BLaER1 (cell line): ENCODE measurements at regions not wholly inside any gene's neighbourhood (a gene's known extent, or its start where the extent isn't known, plus 50 kb on each side); places are given as distances from the start of the nearest gene placed in this dataset.

Experiments
- H3K27ac ChIP-seq: shearing (Covaris generic); formaldehyde crosslinking; 2 replicates; pipeline ENCODE4 v1.8.1; 2022
- H3K27me3 ChIP-seq: shearing (Covaris generic); formaldehyde crosslinking; 2 replicates; pipeline ENCODE4 v1.8.1; 2022
- H3K36me3 ChIP-seq: shearing (Covaris generic); formaldehyde crosslinking; 2 replicates; pipeline ENCODE4 v1.8.1; 2022
- H3K4me1 ChIP-seq: shearing (Covaris generic); formaldehyde crosslinking; 2 replicates; pipeline ENCODE4 v1.8.1; 2022
- H3K4me2 ChIP-seq: shearing (Covaris generic); formaldehyde crosslinking; 2 replicates; pipeline ENCODE4 v1.8.1; 2022
- H3K4me3 ChIP-seq: shearing (Covaris generic); formaldehyde crosslinking; 2 replicates; pipeline ENCODE4 v1.8.1; 2022
- H3K9ac ChIP-seq: shearing (Covaris generic); formaldehyde crosslinking; 2 replicates; pipeline ENCODE4 v1.8.1; 2022
- H3K9me3 ChIP-seq: shearing (Covaris generic); formaldehyde crosslinking; 2 replicates; pipeline ENCODE4 v1.8.1; 2022
- H4K20me1 ChIP-seq: shearing (Covaris generic); formaldehyde crosslinking; 2 replicates; pipeline ENCODE4 v1.8.1; 2022
- Cebpa-rat ChIP-seq: shearing (Covaris generic); IDR thresholded peaks from 2 replicates; pipeline ENCODE4 v1.8.1; 2022

GRCh38 chr16:80294172-80294571 is 246.6 kb upstream of the DYNLRB2 start:
- Histone ChIP-seq H3K4me2 (no peak overlapping the region), H3K27me3 (no peaks in the 10 kb centered on the region), H3K4me3 (no peak overlapping the region), H4K20me1 (no peaks in the 10 kb centered on the region), H3K9me3 (no peaks in the 10 kb centered on the region), H3K36me3 (no peaks in the 10 kb centered on the region), H3K9ac (no peak overlapping the region), H3K4me1 (peaks cover 4% of the 10 kb centered on the region; the same call in 1 of the 2 replicates), H3K27ac (no peak overlapping the region)
- TF ChIP-seq Cebpa-rat, result no peak

- H3K36me3 ChIP-seq, result no peaks in the 10 kb centered on the region
- H3K4me1 ChIP-seq, result no peaks in the 10 kb centered on the region
- H3K4me2 ChIP-seq, result no peak overlapping the region
- no peaks in the 10 kb centered on the region for H3K27me3 ChIP-seq
- H3K9ac ChIP-seq, result no peak overlapping the region
- no peak for TF ChIP-seq Cebpa-rat
- no peaks in the 10 kb centered on the region for H4K20me1 ChIP-seq
- H3K4me3 ChIP-seq, result no peak overlapping the region
- H3K27ac ChIP-seq, result no peak overlapping the region
- H3K9me3 ChIP-seq, result no peaks in the 10 kb centered on the region
Observed at GRCh38 chr16:80288616-80289015, 252.2 kb upstream of the DYNLRB2 start.

DNA sequence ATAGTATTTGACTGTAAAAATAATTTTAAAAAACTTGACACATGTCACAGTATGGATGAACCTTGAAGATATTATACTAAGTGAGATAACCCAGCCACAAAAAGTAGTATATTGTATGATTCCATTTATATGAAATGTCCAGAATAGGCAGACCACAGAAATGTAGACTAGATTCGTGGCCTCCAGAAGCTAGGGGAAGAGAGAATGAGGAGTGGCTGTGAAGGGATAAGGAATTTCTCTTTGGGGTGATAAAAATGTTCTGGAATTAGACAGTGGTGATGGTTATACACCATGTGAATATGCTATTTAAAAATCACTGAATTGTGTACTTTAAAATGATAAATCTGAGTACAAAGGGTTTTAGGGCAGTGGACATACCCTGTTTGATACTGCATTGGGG is 253.1 kb upstream of the DYNLRB2 start:
- no peak overlapping the region for H3K9ac ChIP-seq
- no peaks in the 10 kb centered on the region for H3K4me1 ChIP-seq
- no peak overlapping the region for H3K4me2 ChIP-seq

DNA sequence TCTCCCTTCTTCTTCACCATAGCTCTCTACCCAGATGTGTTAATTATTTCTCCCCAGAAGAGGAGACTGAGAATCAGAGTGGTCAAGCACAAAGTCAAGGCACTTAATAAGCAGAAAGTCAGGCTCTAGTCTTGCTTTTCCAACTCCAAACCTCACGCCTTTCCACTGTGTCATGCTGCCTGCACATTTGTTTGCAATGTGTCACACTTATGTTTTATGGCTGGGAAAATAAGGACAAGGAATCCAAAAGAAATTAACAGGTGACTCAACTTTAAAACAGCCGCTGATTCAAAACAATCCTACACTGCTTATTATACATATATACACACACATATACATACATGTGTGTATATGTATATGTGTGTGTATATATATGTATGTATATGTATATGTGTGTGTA is 255.7 kb upstream of the DYNLRB2 start:
- Histone ChIP-seq H3K4me1 (no peaks in the 10 kb centered on the region), H4K20me1 (no peaks in the 10 kb centered on the region), H3K4me2 (no peak overlapping the region), H3K9me3 (no peaks in the 10 kb centered on the region), H3K36me3 (no peaks in the 10 kb centered on the region), H3K27me3 (no peaks in the 10 kb centered on the region), H3K27ac (no peak overlapping the region), H3K9ac (no peak overlapping the region), H3K4me3 (no peak overlapping the region)
- no peak for TF ChIP-seq Cebpa-rat

More for the DNA sequence above, 253.1 kb upstream of the DYNLRB2 start:
- Histone ChIP-seq H3K4me3 (no peak overlapping the region), H3K36me3 (no peaks in the 10 kb centered on the region), H3K27ac (no peak overlapping the region), H3K9me3 (no peaks in the 10 kb centered on the region), H3K27me3 (no peaks in the 10 kb centered on the region), H4K20me1 (no peaks in the 10 kb centered on the region)
- TF ChIP-seq Cebpa-rat, result no peak

DNA sequence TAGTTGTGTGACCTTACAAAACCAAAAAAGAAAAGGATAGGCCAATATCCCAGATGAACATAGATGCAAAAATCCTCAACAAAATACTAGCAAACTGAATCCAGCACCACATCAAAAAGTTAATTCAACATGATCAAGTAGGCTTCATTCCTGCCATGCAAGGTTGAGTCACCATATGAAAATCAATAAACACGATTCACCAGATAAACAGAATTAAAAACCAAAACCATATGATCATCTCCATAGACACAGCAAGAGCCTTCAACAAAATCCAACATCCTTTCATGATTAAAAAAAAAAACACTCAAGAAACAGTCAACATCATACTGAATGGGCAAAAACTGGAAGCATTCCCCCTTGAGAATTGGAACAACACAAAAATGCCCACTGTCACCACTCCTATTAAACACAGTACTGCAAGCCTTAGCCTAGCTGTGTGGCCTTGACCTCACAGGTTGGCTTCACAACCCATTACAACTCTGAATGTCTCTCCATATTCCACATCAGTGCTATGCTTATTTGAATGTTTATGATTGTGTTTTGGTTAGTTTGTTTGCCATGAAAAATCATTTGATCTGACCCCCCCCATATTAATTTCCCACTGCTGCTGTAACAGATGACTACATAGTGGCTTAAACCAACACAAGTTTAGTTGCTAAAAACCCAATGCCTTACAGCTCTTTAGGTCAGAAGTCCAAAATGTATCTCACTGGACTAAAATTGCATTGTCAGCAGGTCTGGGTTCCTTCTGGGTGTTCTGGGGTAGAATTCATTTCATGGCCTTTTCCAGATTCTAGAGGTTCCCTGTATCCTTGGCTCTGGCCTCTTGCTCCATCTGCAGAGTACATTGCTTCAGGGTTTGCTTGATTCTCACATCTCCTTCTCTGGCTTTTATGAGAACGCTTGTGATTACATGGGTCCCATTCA is 257.1 kb upstream of the DYNLRB2 start:
- TF ChIP-seq Cebpa-rat, result no peak
- peaks cover 11% of the 10 kb centered on the region for H3K4me1 ChIP-seq
- no peak overlapping the region for H3K4me2 ChIP-seq
- no peak overlapping the region for H3K27ac ChIP-seq
- no peak overlapping the region for H3K4me3 ChIP-seq
- no peaks in the 10 kb centered on the region for H3K36me3 ChIP-seq
- no peaks in the 10 kb centered on the region for H3K27me3 ChIP-seq
- H4K20me1 ChIP-seq, result no peaks in the 10 kb centered on the region
- H3K9me3 ChIP-seq, result no peaks in the 10 kb centered on the region
- H3K9ac ChIP-seq, result no peak overlapping the region

DNA sequence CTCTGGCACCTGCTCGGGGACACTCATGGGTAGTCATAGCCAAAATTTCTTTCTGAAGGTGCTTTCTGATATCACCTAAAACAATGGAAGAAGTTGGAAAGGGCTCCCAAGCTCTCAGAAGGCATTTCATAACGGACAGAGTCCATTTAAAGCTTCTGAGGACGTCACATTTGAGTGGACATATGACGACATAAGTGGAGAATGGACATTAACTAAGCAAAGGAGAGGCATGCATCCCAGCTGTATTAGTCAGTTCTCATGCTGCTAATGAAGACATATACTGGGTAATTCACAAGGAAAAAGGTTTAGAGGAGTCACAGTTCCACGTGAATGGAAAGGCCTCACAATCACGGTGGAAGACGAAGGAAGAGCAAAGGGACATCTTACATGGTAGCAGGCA is 260.2 kb upstream of the DYNLRB2 start:
- Histone ChIP-seq H3K4me3 (no peak overlapping the region), H3K4me2 (no peak overlapping the region), H3K9me3 (no peaks in the 10 kb centered on the region), H3K9ac (no peak overlapping the region), H3K4me1 (peaks cover 15% of the 10 kb centered on the region), H3K36me3 (no peaks in the 10 kb centered on the region), H4K20me1 (no peaks in the 10 kb centered on the region), H3K27me3 (no peaks in the 10 kb centered on the region), H3K27ac (no peak overlapping the region)
- no peak for TF ChIP-seq Cebpa-rat

DNA sequence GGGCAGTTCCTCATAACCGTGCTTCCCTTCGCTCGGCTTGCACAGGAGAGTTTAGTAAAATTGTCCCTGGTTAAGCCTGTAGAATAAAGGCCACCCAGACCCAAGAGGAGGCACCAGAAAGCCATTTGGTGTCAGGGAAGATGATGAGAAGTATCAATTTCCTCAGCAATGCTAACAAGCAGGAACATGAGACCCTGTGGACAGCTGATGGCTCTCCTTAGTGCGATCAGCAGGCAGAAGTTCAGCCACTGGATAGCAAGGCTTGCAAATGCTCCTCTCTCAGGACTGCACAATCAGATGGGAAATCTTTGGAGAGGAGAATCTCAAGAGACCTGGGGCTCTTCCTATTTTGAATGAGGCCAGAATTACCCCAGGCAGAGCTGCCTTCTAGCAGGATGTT is 261.1 kb upstream of the DYNLRB2 start:
- Histone ChIP-seq H3K9me3 (no peaks in the 10 kb centered on the region), H3K9ac (no peak overlapping the region), H3K4me3 (no peak overlapping the region), H3K4me1 (peaks cover 15% of the 10 kb centered on the region), H3K36me3 (no peaks in the 10 kb centered on the region), H3K4me2 (peak overlapping the region; percentile 14), H4K20me1 (no peaks in the 10 kb centered on the region), H3K27me3 (no peaks in the 10 kb centered on the region), H3K27ac (no peak overlapping the region)
- no peak for TF ChIP-seq Cebpa-rat

DNA sequence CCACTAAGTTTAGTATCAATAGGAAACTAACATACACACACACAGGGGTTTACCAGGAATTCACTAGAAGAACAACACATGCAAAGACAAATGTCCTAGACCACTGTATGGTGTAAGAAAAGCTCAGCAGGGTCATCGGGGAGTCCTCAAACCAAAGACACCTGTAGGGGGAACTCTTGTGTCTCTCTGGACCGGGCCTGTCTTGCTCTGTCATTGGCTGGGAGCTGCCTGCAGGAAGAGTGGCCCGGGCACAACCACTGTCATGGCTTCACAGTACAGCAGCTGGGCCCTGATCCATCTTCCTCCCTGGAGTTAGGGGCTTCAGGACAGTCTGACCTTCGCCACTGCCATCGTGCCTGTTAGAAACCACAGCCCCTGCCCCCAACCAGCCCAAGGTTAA is 263.6 kb upstream of the DYNLRB2 start:
- Histone ChIP-seq H3K27ac (no peak overlapping the region), H3K4me3 (no peak overlapping the region), H3K4me1 (peaks cover 15% of the 10 kb centered on the region), H3K9ac (no peak overlapping the region), H3K4me2 (no peak overlapping the region), H3K27me3 (no peaks in the 10 kb centered on the region), H4K20me1 (no peaks in the 10 kb centered on the region), H3K9me3 (no peaks in the 10 kb centered on the region), H3K36me3 (no peaks in the 10 kb centered on the region)
- TF ChIP-seq Cebpa-rat, result no peak

GRCh38 chr16:80274576-80275191 is 266.1 kb upstream of the DYNLRB2 start:
- no peaks in the 10 kb centered on the region for H4K20me1 ChIP-seq
- no peak overlapping the region for H3K4me2 ChIP-seq
- no peak overlapping the region for H3K27ac ChIP-seq
- no peak overlapping the region for H3K9ac ChIP-seq
- H3K4me3 ChIP-seq, result no peak overlapping the region
- H3K36me3 ChIP-seq, result no peaks in the 10 kb centered on the region
- no peaks in the 10 kb centered on the region for H3K27me3 ChIP-seq
- no peak for TF ChIP-seq Cebpa-rat
- H3K9me3 ChIP-seq, result no peaks in the 10 kb centered on the region
- H3K4me1 ChIP-seq, result peaks cover 13% of the 10 kb centered on the region
